ENCODE measurements at regions not wholly inside any gene's neighbourhood (a gene's known extent, or its start where the extent isn't known, plus 50 kb on each side); places are given as distances from the start of the nearest gene placed in this dataset.

- TF ChIP-seq POLR2AphosphoS5 (IDR thresholded peaks at IDR 0.05; ENCODE audit: low read depth, low read length) (no peak), FOXP2 (optimal IDR thresholded peaks at IDR 0.05; ENCODE audit: borderline replicate concordance, extremely low read depth, extremely low read length, insufficient read depth) (no peak), REST (IDR thresholded peaks at IDR 0.05; ENCODE audit: insufficient read depth in 1 of 2, low read depth in 2 of 2, low read length in 2 of 2) (no peak)
Observed at GRCh38 chr7:65247491-65247890, 126.2 kb upstream of the ZNF92 start.

Measured in PFSK-1 (cell line).